Suprapubic skin (tissue), 3 donors: ENCODE measurements at regions not wholly inside any gene's neighbourhood (a gene's known extent, or its start where the extent isn't known, plus 50 kb on each side); places are given as distances from the start of the nearest gene placed in this dataset.

ENCODE experiments used
- EP300 ChIP-seq: sonication (generic); formaldehyde crosslinking; IDR thresholded peaks from one replicate; pipeline ENCODE4 v1.6.1; 2017; ENCODE audit warnings: antibody characterized with exemption
- TF ChIP-seq, protein P1 (sequence below), 2 donors: fragments of 200-600 bp in 1 of 2; fragments of 450-650 bp in 1 of 2; sonication (generic) in 1 of 2; IDR thresholded peaks; one replicate each; pipeline ENCODE4 v1.5.1; 2016 to 2019; ENCODE audit warnings: antibody characterized with exemption in 2 of 2, mild to moderate bottlenecking in 1 of 2, moderate library complexity in 1 of 2

DNA sequence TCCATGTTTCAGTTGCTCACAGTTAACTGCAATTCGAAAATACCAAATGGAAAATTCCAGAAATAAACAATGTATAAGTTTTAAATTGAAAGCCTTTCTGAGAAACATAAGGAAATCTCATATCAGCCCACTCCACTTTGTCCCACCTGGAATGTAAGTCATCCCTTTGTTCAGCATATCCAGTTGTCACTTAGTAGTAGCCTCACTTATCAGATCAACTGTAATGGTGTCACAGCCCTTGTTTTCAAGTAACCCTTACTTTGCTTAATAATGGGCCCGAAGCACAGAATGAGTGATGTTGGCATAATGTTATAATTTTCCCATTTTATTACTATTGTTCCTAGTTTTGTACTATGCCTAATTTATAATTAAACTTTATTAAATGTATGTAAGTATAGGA is 646.8 kb downstream of the C12orf50 start:
- TF ChIP-seq, protein P1, sequence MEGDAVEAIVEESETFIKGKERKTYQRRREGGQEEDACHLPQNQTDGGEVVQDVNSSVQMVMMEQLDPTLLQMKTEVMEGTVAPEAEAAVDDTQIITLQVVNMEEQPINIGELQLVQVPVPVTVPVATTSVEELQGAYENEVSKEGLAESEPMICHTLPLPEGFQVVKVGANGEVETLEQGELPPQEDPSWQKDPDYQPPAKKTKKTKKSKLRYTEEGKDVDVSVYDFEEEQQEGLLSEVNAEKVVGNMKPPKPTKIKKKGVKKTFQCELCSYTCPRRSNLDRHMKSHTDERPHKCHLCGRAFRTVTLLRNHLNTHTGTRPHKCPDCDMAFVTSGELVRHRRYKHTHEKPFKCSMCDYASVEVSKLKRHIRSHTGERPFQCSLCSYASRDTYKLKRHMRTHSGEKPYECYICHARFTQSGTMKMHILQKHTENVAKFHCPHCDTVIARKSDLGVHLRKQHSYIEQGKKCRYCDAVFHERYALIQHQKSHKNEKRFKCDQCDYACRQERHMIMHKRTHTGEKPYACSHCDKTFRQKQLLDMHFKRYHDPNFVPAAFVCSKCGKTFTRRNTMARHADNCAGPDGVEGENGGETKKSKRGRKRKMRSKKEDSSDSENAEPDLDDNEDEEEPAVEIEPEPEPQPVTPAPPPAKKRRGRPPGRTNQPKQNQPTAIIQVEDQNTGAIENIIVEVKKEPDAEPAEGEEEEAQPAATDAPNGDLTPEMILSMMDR (IDR thresholded peaks at IDR 0.05) = no peak
- no peak for TF ChIP-seq EP300
